ENCODE measurements at regions not wholly inside any gene's neighbourhood (a gene's known extent, or its start where the extent isn't known, plus 50 kb on each side); places are given as distances from the start of the nearest gene placed in this dataset.

- H3K36me3 ChIP-seq (ENCODE audit: control insufficient read depth in 2 of 2, insufficient read depth in 2 of 2, low read length in 2 of 2): no peaks in the 10 kb centered on the region
- no peak overlapping the region for H3K4me3 ChIP-seq (ENCODE audit: low read length in 2 of 2)
Observed at GRCh38 chr5:128784726-128785125, 180.6 kb upstream of the SLC27A6 start.

GRCh38 chr5:128791312-128791711 is 174.0 kb upstream of the SLC27A6 start:
- no peaks in the 10 kb centered on the region for H3K36me3 ChIP-seq (ENCODE audit: control insufficient read depth in 2 of 2, insufficient read depth in 2 of 2, low read length in 2 of 2)
- no peak overlapping the region for H3K27ac ChIP-seq (ENCODE audit: low read length)
- H3K9ac ChIP-seq (ENCODE audit: low read length in 2 of 2): no peak overlapping the region
- H3K27me3 ChIP-seq (ENCODE audit: control insufficient read depth in 1 of 2, insufficient read depth in 2 of 2, low read length in 2 of 2): no peaks in the 10 kb centered on the region
- H3K4me1 ChIP-seq (ENCODE audit: control insufficient read depth, insufficient read depth, low read length): no peaks in the 10 kb centered on the region
- H3K4me3 ChIP-seq (ENCODE audit: low read length in 2 of 2): no peak overlapping the region
- no peaks in the 10 kb centered on the region for H3K9me3 ChIP-seq (ENCODE audit: control insufficient read depth in 2 of 2, low read length in 2 of 2)

More at GRCh38 chr5:128784726-128785125, 180.6 kb upstream of the SLC27A6 start:
- H3K27me3 ChIP-seq (ENCODE audit: control insufficient read depth in 1 of 2, insufficient read depth in 2 of 2, low read length in 2 of 2): no peaks in the 10 kb centered on the region
- H3K27ac ChIP-seq (ENCODE audit: low read length): no peak overlapping the region
- H3K9me3 ChIP-seq (ENCODE audit: control insufficient read depth in 2 of 2, low read length in 2 of 2): no peaks in the 10 kb centered on the region
- peaks cover 2% of the 10 kb centered on the region for H3K4me1 ChIP-seq (ENCODE audit: control insufficient read depth, insufficient read depth, low read length)
- H3K9ac ChIP-seq (ENCODE audit: low read length in 2 of 2): no peak overlapping the region

GRCh38 chr5:128796506-128796905 is 168.8 kb upstream of the SLC27A6 start:
- no peak overlapping the region for H3K4me3 ChIP-seq (ENCODE audit: low read length in 2 of 2)
- no peaks in the 10 kb centered on the region for H3K4me1 ChIP-seq (ENCODE audit: control insufficient read depth, insufficient read depth, low read length)
- no peaks in the 10 kb centered on the region for H3K9me3 ChIP-seq (ENCODE audit: control insufficient read depth in 2 of 2, low read length in 2 of 2)
- no peaks in the 10 kb centered on the region for H3K36me3 ChIP-seq (ENCODE audit: control insufficient read depth in 2 of 2, insufficient read depth in 2 of 2, low read length in 2 of 2)
- H3K9ac ChIP-seq (ENCODE audit: low read length in 2 of 2): no peak overlapping the region
- H3K27ac ChIP-seq (ENCODE audit: low read length): no peak overlapping the region
- H3K27me3 ChIP-seq (ENCODE audit: control insufficient read depth in 1 of 2, insufficient read depth in 2 of 2, low read length in 2 of 2): no peaks in the 10 kb centered on the region

GRCh38 chr5:128798871-128799270 is 166.4 kb upstream of the SLC27A6 start:
- Histone ChIP-seq H3K4me3 (ENCODE audit: low read length in 2 of 2) (no peak overlapping the region), H3K36me3 (ENCODE audit: control insufficient read depth in 2 of 2, insufficient read depth in 2 of 2, low read length in 2 of 2) (no peaks in the 10 kb centered on the region), H3K27me3 (ENCODE audit: control insufficient read depth in 1 of 2, insufficient read depth in 2 of 2, low read length in 2 of 2) (no peaks in the 10 kb centered on the region), H3K4me1 (ENCODE audit: control insufficient read depth, insufficient read depth, low read length) (no peaks in the 10 kb centered on the region), H3K27ac (ENCODE audit: low read length) (no peak overlapping the region), H3K9ac (ENCODE audit: low read length in 2 of 2) (no peak overlapping the region), H3K9me3 (ENCODE audit: control insufficient read depth in 2 of 2, low read length in 2 of 2) (no peaks in the 10 kb centered on the region)

GRCh38 chr5:128799945-128800344 is 165.3 kb upstream of the SLC27A6 start:
- Histone ChIP-seq H3K36me3 (ENCODE audit: control insufficient read depth in 2 of 2, insufficient read depth in 2 of 2, low read length in 2 of 2) (no peaks in the 10 kb centered on the region), H3K27ac (ENCODE audit: low read length) (no peak overlapping the region), H3K9me3 (ENCODE audit: control insufficient read depth in 2 of 2, low read length in 2 of 2) (no peaks in the 10 kb centered on the region), H3K9ac (ENCODE audit: low read length in 2 of 2) (no peak overlapping the region), H3K4me3 (ENCODE audit: low read length in 2 of 2) (no peak overlapping the region), H3K27me3 (ENCODE audit: control insufficient read depth in 1 of 2, insufficient read depth in 2 of 2, low read length in 2 of 2) (no peaks in the 10 kb centered on the region), H3K4me1 (ENCODE audit: control insufficient read depth, insufficient read depth, low read length) (no peaks in the 10 kb centered on the region)

GRCh38 chr5:128800377-128800776 is 164.9 kb upstream of the SLC27A6 start:
- H3K9ac ChIP-seq (ENCODE audit: low read length in 2 of 2): no peak overlapping the region
- no peaks in the 10 kb centered on the region for H3K27me3 ChIP-seq (ENCODE audit: control insufficient read depth in 1 of 2, insufficient read depth in 2 of 2, low read length in 2 of 2)
- no peaks in the 10 kb centered on the region for H3K9me3 ChIP-seq (ENCODE audit: control insufficient read depth in 2 of 2, low read length in 2 of 2)
- no peak overlapping the region for H3K4me3 ChIP-seq (ENCODE audit: low read length in 2 of 2)
- H3K36me3 ChIP-seq (ENCODE audit: control insufficient read depth in 2 of 2, insufficient read depth in 2 of 2, low read length in 2 of 2): no peaks in the 10 kb centered on the region
- H3K27ac ChIP-seq (ENCODE audit: low read length): no peak overlapping the region
- H3K4me1 ChIP-seq (ENCODE audit: control insufficient read depth, insufficient read depth, low read length): no peaks in the 10 kb centered on the region

GRCh38 chr5:128813317-128814070 is 151.8 kb upstream of the SLC27A6 start:
- Histone ChIP-seq H3K9ac (ENCODE audit: low read length in 2 of 2) (no peak overlapping the region), H3K27me3 (ENCODE audit: control insufficient read depth in 1 of 2, insufficient read depth in 2 of 2, low read length in 2 of 2) (no peaks in the 10 kb centered on the region), H3K4me1 (ENCODE audit: control insufficient read depth, insufficient read depth, low read length) (no peaks in the 10 kb centered on the region), H3K27ac (ENCODE audit: low read length) (no peak overlapping the region), H3K36me3 (ENCODE audit: control insufficient read depth in 2 of 2, insufficient read depth in 2 of 2, low read length in 2 of 2) (no peaks in the 10 kb centered on the region), H3K9me3 (ENCODE audit: control insufficient read depth in 2 of 2, low read length in 2 of 2) (no peaks in the 10 kb centered on the region), H3K4me3 (ENCODE audit: low read length in 2 of 2) (no peak overlapping the region)

- no peaks in the 10 kb centered on the region for H3K27me3 ChIP-seq (ENCODE audit: control insufficient read depth in 1 of 2, insufficient read depth in 2 of 2, low read length in 2 of 2)
- H3K36me3 ChIP-seq (ENCODE audit: control insufficient read depth in 2 of 2, insufficient read depth in 2 of 2, low read length in 2 of 2): no peaks in the 10 kb centered on the region
- no peaks in the 10 kb centered on the region for H3K9me3 ChIP-seq (ENCODE audit: control insufficient read depth in 2 of 2, low read length in 2 of 2)
- no peak overlapping the region for H3K4me3 ChIP-seq (ENCODE audit: low read length in 2 of 2)
- no peak overlapping the region for H3K27ac ChIP-seq (ENCODE audit: low read length)
- H3K4me1 ChIP-seq (ENCODE audit: control insufficient read depth, insufficient read depth, low read length): no peaks in the 10 kb centered on the region
- no peak overlapping the region for H3K9ac ChIP-seq (ENCODE audit: low read length in 2 of 2)
Observed at GRCh38 chr5:128815201-128815600, 150.1 kb upstream of the SLC27A6 start.

- H3K36me3 ChIP-seq (ENCODE audit: control insufficient read depth in 2 of 2, insufficient read depth in 2 of 2, low read length in 2 of 2): no peaks in the 10 kb centered on the region
- H3K4me1 ChIP-seq (ENCODE audit: control insufficient read depth, insufficient read depth, low read length): no peaks in the 10 kb centered on the region
- H3K9ac ChIP-seq (ENCODE audit: low read length in 2 of 2): no peak overlapping the region
- H3K4me3 ChIP-seq (ENCODE audit: low read length in 2 of 2): no peak overlapping the region
- no peak overlapping the region for H3K27ac ChIP-seq (ENCODE audit: low read length)
- no peaks in the 10 kb centered on the region for H3K9me3 ChIP-seq (ENCODE audit: control insufficient read depth in 2 of 2, low read length in 2 of 2)
- H3K27me3 ChIP-seq (ENCODE audit: control insufficient read depth in 1 of 2, insufficient read depth in 2 of 2, low read length in 2 of 2): no peaks in the 10 kb centered on the region
Observed at GRCh38 chr5:128825826-128826225, 139.5 kb upstream of the SLC27A6 start.

- no peak overlapping the region for H3K9ac ChIP-seq (ENCODE audit: low read length in 2 of 2)
- no peak overlapping the region for H3K4me3 ChIP-seq (ENCODE audit: low read length in 2 of 2)
- H3K4me1 ChIP-seq (ENCODE audit: control insufficient read depth, insufficient read depth, low read length): no peaks in the 10 kb centered on the region
- no peak overlapping the region for H3K27ac ChIP-seq (ENCODE audit: low read length)
- no peaks in the 10 kb centered on the region for H3K9me3 ChIP-seq (ENCODE audit: control insufficient read depth in 2 of 2, low read length in 2 of 2)
- no peaks in the 10 kb centered on the region for H3K36me3 ChIP-seq (ENCODE audit: control insufficient read depth in 2 of 2, insufficient read depth in 2 of 2, low read length in 2 of 2)
- H3K27me3 ChIP-seq (ENCODE audit: control insufficient read depth in 1 of 2, insufficient read depth in 2 of 2, low read length in 2 of 2): no peaks in the 10 kb centered on the region
Observed at GRCh38 chr5:128826275-128826674, 139.0 kb upstream of the SLC27A6 start.

- Histone ChIP-seq H3K9ac (ENCODE audit: low read length in 2 of 2) (no peak overlapping the region), H3K36me3 (ENCODE audit: control insufficient read depth in 2 of 2, insufficient read depth in 2 of 2, low read length in 2 of 2) (no peaks in the 10 kb centered on the region), H3K4me1 (ENCODE audit: control insufficient read depth, insufficient read depth, low read length) (no peaks in the 10 kb centered on the region), H3K4me3 (ENCODE audit: low read length in 2 of 2) (no peak overlapping the region), H3K9me3 (ENCODE audit: control insufficient read depth in 2 of 2, low read length in 2 of 2) (no peaks in the 10 kb centered on the region), H3K27ac (ENCODE audit: low read length) (no peak overlapping the region), H3K27me3 (ENCODE audit: control insufficient read depth in 1 of 2, insufficient read depth in 2 of 2, low read length in 2 of 2) (no peaks in the 10 kb centered on the region)
Observed at GRCh38 chr5:128836571-128836970, 128.7 kb upstream of the SLC27A6 start.

Data from stomach smooth muscle (tissue), 2 donors.